HS-5 (cell line): ENCODE measurements at regions not wholly inside any gene's neighbourhood (a gene's known extent, or its start where the extent isn't known, plus 50 kb on each side); places are given as distances from the start of the nearest gene placed in this dataset.
"Not testable (repeated sequence)": the region's sequence is repeated elsewhere in the genome, so short reads cannot be mapped to it uniquely, and the experiment has no call there.

Experiments used
- DNase-seq: peaks from one replicate; pipeline ENCODE4 v3.0.0-alpha.2; 2012; ENCODE audit warnings: low read depth

- no peak for DNase-seq
These were observed 189.1 kb upstream of the KBTBD8 start for GRCh38 chr3:66808891-66809594.

- DNase-seq: no peak
These were observed 188.5 kb upstream of the KBTBD8 start for GRCh38 chr3:66809595-66809958.

GRCh38 chr3:66812136-66812535 lies 186.0 kb upstream of the KBTBD8 start:
- DNase-seq: no peak

DNA sequence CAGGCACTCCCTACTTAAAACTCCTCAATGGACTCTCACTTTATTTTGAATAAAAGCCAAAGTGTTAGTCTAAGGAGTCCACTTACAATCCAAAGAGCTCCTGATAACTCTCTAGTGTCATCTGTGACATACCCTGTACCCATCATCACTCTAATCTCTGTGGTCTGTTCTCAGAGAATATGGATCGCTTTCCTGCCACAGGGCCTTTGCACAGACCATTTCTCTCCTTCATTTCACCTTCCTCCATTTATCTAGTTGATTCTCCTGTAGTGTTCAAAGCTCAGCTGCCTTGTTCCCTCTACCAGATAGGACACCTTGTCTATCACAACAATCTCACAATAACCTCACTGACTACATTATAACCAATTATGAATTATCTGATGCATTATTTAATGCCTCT lies 185.4 kb upstream of the KBTBD8 start:
- no peak for DNase-seq

- DNase-seq: no peak
These were observed 181.9 kb upstream of the KBTBD8 start for GRCh38 chr3:66816090-66816761.

DNA sequence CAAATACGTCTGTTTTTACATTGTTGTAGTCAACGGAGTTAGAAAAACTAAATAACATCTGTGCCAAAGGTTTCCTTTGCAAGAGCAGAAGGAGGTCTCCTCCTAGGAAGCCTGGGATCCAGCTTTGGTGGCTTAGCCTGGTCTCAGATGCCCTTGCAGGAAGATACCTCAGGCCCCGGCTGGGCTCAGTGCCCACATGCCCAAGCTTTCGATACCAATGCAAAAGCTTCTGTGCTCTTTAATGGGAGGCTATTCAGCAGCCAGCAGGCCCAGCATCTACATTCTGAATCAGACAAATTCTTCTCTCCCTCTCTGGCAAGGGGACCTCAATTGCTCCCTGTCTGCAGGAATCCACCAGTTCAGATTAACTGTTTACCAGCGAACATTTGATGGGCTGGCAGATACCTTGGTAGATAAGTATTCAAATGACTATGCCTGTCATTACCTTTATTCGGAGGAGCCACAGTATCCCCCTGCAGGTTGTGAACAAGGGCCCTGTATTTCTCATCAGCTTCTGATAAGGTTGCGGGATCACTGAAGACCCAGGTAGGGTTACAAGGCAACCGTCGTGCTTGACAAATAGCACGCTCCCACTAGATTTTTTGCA lies 180.1 kb upstream of the KBTBD8 start:
- DNase-seq: no peak

- no peak for DNase-seq
These were observed 178.1 kb upstream of the KBTBD8 start for GRCh38 chr3:66819993-66820501.

- DNase-seq: no peak
These were observed 175.7 kb upstream of the KBTBD8 start for GRCh38 chr3:66822186-66823008.

DNA sequence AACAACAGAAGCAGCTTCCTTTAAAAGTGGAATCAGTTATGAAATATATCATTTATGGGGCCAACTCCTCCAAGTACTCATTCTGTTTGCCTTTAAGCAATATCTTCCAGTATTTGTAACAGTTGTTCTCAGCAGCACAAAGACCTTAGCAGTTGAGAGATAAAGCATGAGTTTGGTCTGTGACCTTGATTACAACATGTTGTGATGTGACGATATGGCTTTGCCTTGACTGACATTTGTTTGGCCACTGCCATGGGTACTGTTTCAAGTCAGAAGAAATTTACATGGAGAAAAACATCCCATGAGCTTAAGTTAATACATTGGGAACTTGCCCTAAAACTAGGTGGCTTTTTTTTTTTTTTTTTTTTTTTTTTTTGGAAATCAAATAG lies 175.1 kb upstream of the KBTBD8 start:
- DNase-seq: no peak

DNA sequence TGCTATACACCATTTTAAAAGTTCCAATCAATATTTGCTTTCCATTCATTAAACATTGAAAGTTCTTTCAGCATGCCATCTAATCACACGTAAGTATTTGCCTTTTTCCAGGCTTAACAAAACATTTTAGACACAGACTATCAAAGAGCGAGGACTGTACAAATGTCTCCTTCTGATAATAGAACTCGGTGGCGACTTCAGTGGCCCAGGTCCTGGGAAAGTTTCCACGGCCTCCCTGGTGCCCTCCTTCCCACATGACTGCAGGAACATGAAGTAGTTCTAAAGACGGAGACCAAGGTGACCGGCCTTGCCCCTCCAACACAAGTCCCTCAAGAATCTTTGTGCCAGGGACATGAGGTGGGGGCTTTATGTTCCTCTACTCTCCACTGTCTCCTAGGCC lies 174.6 kb upstream of the KBTBD8 start:
- DNase-seq: no peak

DNA sequence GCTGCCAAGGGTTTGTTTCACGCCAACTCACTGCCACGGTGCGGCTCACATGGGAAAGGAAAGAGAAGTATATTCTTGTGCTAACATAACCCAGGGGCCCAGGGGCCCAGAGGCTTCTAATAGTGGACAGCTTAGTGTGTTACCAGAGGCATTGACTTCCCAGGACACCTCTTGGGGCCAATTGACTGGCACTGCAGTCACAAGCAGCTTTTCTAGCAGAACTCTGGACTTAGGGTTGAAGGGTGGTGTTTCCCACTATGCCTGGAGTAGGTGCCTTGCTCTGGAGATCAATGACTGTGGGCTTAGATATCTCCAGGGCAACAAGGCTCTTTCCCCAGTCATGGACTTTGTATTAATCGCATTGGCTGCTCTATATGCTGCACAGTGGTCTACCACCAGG lies 172.7 kb upstream of the KBTBD8 start:
- no peak for DNase-seq

DNA sequence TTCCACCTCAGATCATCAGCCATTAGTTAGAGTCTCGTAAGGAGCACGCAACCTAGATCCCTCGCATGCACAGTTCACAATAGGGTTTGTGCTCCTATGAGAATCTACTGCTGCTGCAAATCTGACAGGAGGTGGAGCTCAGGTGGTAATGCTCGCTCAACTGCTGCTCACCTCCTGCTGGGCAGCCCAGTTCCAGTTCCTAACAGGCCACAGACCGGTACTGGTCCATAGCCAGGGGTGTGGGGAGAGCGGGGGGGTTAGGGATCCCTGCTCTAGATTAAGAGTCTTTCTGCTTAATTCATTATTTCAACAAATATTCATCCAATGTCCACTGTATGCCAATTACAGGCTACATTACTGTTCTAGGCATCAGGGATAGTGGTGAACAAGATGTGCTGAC lies 170.4 kb upstream of the KBTBD8 start:
- no peak for DNase-seq

DNA sequence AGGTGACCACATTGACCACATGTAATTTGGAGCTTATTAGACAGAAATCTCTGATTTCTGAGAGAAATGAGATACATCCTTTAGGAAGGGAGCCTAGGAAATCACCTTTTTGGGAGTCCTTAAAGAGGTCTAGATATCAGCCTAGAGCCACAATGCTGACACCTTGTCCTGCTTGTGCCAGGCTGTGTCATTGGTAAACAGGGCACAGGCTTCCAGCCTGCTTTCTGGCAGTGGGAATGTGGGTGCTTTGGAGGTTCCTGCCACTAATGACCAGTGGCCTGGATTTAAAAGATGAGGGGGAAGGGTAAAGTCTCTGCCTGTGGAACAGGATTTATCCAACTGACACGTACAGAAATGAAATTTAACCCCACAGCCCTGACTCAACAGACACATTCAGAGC lies 169.8 kb upstream of the KBTBD8 start:
- DNase-seq: no peak

DNA sequence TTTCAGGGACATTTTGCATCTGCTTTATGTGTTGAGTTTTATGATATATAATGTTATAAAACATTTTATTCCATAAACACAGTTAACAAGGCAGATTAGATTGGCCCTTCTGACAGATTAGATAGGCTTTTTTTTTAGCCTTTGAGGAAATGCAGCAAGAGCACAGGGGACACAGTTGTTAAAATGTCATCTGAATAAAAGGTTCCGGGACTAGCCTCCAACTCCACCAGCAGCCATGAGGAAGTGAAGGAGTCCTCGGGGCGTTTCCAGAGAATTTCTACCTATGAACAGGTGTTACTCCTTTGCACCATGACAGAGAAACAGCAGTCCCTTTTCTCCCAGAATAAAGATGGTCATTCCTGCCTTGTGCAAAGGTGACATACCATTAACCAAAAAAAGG lies 167.8 kb upstream of the KBTBD8 start:
- no peak for DNase-seq

- no peak for DNase-seq
These were observed 166.2 kb upstream of the KBTBD8 start for GRCh38 chr3:66831931-66832330.

DNA sequence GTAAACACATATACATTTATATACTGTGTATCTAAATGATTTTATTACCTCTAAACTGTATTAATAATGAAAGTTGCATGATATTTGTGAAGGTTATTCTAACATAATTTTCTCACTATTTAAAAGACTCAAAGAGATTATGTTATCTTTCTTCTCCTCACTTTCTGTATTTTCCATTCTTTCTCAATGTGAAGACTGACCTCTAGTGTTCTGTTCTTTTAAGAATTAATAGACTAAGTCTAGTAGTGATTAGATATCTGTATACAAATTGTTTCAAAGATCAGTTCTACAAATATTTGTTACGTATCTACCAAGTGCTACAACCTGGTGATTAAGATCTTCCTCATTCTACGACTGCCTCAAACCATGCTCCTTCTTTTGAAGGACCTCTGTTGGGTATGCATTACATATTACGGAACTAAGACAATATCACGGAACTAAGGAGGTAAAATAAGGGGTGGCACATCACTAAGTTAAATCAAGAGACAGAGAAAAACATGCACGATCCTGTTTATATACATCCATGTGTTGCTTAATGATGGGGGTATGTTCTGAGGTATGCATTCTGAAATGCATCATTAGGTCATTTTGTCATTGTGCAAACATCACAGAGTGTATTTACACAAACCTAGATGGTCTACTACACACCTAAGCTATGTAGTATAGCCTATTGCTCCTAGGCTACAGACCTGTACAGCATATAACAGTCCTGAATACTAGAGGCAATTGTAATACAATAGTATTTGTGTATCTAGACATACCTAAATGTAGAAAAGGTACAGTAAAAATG lies 161.5 kb upstream of the KBTBD8 start:
- no peak for DNase-seq

- DNase-seq: no peak
These were observed 159.4 kb upstream of the KBTBD8 start for GRCh38 chr3:66838704-66839103.

GRCh38 chr3:66839508-66839907 lies 158.6 kb upstream of the KBTBD8 start:
- DNase-seq: no peak

DNA sequence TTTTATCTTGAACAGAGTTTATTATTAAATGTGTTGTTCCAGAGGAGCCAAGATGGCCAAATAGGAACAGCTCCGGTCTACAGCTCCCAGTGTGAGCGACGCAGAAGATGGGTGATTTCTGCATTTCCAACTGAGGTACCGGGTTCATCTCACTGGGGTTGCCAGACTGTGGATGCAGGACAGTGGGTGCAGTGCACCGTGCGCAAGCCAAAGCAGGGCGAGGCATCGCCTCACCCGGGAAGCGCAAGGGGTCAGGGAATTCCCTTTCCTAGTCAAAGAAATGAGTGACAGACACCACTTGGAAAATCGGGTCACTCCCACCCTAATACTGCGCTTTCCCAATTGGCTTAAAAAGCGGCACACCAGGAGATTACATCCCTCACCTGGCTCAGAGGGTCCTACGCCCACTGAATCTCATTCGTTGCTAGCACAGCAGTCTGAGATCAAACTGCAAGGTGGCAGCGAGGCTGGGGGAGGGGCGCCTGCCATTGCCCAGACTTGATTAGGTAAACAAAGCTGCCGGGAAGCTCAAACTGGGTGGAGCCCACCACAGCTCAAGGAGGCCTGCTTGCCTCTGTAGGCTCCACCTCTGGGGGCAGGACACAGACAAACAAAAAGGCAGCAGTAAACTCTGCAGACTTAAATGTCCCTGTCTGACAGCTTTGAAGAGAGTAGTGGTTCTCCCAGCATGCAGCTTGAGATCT lies 155.2 kb upstream of the KBTBD8 start:
- DNase-seq: not testable (repeated sequence)

DNA sequence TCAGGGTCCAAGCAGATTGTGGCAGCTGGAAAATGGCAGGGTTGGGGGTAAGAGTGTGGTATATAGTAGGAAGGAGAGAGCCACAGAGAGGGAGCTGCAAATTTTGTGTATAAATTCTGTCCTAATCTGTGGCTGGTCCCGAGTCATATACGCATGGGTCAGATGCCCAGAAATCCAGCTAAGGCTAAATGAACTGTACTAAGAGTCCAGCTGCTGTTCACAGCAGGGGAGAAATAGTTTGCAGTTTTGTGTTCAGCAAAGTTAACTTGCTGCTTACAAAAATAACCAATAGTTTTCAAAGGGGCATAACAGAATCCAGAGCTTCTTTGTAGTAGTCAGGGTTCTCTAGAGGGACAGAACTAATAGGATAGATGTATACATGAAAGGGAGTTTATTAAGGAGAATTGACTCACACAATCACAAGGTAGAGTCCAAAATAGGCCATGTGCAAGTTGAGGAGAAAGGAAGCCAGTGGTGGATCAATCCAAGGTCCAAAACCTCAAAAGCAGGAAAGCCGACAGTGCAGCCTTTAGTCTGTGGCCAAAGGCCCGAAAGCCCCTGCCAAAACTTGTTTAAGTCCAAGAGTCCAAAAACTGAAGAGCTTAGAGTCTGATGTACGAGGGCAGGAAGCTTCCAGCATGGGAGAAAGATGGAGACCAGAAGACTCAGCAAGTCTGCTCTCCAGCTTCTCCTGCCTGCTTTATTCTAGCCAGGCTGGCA lies 146.1 kb upstream of the KBTBD8 start:
- DNase-seq: no peak
